GM20000 (cell line): ENCODE measurements at regions not wholly inside any gene's neighbourhood (a gene's known extent, or its start where the extent isn't known, plus 50 kb on each side); places are given as distances from the start of the nearest gene placed in this dataset.

Experiments used
- DNase-seq: peaks from one replicate; pipeline ENCODE4 v3.0.0; 2012; ENCODE audit warnings: low spot score
- CTCF ChIP-seq: IDR thresholded peaks from 2 replicates; pipeline ENCODE4 v1.5.1; 2012; ENCODE audit warnings: mild to moderate bottlenecking, control low read depth; ENCODE audit errors: extremely low read depth, missing control alignments

DNA sequence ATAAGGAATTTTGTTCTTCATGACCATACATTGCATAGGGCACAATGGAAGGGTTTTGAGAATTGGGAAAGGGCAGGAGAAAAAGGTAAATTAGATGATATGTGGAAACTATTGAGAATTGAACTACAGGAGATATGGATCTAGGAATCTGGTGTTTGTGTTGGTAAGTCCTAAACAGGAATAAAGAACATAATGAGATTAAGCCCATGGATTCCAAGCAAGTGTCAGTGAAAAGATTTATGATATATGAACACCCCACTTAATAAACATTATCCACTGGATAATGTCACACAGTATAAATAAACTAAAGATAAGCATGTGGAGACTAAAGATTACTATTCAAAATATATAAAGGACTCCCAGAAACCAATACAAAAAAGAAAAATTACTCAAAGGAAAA, 98.2 kb downstream of the TNFSF18 start:
- no peak for TF ChIP-seq CTCF

DNA sequence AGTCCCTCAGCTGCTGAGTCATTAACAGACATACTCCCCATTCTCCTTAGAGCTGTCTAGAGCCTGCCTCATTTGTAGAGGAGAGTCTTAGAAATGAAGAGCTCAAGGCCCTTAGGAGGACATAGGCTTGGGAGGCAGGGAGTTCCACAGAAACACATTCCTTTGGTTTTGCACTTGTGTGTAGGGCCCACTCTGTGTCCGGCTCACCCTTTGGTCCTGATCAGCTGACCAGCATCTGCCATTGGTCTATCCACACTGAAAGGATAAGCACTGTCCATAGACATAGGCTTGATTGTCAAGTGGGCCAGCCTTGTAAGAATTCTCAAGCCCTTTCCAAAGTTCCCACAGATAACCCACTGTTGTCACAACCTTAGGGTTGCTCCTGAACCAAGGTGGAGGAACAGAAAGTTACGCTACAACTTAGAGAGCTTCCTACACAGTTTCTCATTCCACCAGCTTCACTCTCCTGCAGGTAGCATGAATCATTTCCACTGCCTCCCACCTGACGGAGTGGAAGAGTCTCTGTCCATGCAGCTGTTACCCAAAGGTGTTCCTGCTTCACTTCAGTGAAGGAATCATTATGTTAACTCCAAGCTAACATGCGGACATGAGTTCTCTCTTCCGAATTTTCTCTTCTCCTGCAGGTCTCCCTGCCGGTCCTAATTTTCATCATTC, 96.1 kb downstream of the TNFSF18 start:
- TF ChIP-seq CTCF = no peak

More for the DNA sequence above, 98.2 kb downstream of the TNFSF18 start:
- no peak for DNase-seq

DNA sequence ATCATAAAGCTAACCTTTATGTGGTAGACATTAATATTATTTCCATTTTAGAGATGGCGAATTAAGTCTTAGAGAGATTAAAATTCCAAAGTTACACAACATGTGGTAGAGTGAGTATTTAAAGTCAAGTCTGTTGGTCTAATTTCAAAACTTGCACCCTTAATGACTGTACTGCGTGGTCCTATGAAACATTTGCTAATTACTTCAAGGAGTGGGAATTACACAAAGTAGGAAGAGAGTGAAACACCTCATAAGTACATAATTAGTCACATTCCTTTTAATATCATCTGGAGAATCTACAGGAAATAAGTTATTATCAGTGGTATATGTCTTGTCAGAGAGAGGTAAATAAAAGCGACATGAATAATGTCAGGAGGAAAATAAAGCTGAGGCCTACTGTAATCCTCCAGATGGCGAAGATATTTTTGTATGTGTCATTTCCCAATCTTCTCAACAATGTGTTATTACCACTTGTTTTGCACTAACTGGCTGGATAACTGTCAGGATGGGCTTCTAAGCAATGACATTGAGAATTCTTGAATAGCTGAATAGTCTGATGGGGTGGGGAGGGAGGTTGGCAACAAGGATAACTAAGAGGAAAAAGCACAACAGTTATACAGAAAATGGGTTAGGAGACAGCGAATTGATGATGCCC, 95.5 kb downstream of the TNFSF18 start:
- TF ChIP-seq CTCF = no peak
- DNase-seq = no peak

More for the DNA sequence above, 96.1 kb downstream of the TNFSF18 start:
- no peak for DNase-seq

DNA sequence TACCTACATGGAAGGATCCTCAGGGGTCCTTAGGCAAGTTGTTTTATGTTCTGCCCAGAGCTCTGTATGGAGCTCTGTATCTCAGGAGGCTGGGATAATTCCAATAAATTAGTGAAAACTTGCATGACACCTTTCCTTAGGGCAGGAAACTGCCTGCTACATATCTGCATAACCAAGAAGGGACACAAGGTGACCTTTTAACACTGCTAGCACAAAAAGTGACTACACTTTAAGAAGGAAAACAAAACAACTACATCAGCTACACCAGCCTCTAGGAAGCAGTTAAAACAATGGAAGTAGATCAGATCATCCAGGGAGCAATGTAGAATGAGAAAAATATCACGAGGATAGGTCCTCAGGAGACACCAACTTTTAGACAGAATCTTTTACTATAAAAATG, 93.9 kb downstream of the TNFSF18 start:
- no peak for DNase-seq
- TF ChIP-seq CTCF = no peak

DNA sequence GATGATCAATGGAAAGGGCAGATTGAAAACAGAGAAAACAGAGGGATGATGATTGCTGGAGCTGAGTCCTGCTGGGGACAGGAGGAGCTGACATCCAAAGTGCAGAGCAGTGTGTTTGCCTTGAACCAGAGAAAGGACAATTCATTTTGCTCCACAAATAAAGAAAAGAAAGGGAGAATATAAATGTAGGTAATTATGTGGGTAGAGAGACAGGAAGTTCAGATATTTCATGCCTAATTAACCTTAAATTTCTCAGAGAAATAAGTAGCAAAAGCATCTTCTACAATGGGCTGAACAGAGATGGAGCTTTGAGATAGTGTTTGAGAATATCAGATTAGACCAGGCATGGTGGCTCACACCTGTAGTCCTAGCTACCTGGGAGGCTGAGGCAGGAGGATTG, 93.2 kb downstream of the TNFSF18 start:
- no peak for DNase-seq
- no peak for TF ChIP-seq CTCF

GRCh38 chr1:172959571-172959970, 91.2 kb downstream of the TNFSF18 start:
- DNase-seq = no peak
- no peak for TF ChIP-seq CTCF

- DNase-seq = no peak
- TF ChIP-seq CTCF = no peak
Observed at GRCh38 chr1:172960019-172960418, 90.7 kb downstream of the TNFSF18 start.
